Anterior cingulate cortex (tissue), 58 donors: ENCODE measurements at regions not wholly inside any gene's neighbourhood (a gene's known extent, or its start where the extent isn't known, plus 50 kb on each side); places are given as distances from the start of the nearest gene placed in this dataset.

Experiments
- DNase-seq, 58 donors: peaks; one replicate each; lab custom pipeline; 2025; lab: John Stamatoyannopoulos, UW

GRCh38 chr17:27239584-27239983 is 54.3 kb upstream of the WSB1 start:
- no peak for DNase-seq

- DNase-seq: no peak
Measured at GRCh38 chr17:27240086-27240801, 53.7 kb upstream of the WSB1 start.

- no peak for DNase-seq
Measured at GRCh38 chr17:27240802-27241155, 53.1 kb upstream of the WSB1 start.

GRCh38 chr17:27241346-27241946 is 52.5 kb upstream of the WSB1 start:
- no peak for DNase-seq

GRCh38 chr17:27242951-27243350 is 51.0 kb upstream of the WSB1 start:
- DNase-seq: no peak

GRCh38 chr17:27244011-27244410 is 49.9 kb upstream of the WSB1 start:
- DNase-seq: no peak
